ENCODE measurements at regions not wholly inside any gene's neighbourhood (a gene's known extent, or its start where the extent isn't known, plus 50 kb on each side); places are given as distances from the start of the nearest gene placed in this dataset.

DNA sequence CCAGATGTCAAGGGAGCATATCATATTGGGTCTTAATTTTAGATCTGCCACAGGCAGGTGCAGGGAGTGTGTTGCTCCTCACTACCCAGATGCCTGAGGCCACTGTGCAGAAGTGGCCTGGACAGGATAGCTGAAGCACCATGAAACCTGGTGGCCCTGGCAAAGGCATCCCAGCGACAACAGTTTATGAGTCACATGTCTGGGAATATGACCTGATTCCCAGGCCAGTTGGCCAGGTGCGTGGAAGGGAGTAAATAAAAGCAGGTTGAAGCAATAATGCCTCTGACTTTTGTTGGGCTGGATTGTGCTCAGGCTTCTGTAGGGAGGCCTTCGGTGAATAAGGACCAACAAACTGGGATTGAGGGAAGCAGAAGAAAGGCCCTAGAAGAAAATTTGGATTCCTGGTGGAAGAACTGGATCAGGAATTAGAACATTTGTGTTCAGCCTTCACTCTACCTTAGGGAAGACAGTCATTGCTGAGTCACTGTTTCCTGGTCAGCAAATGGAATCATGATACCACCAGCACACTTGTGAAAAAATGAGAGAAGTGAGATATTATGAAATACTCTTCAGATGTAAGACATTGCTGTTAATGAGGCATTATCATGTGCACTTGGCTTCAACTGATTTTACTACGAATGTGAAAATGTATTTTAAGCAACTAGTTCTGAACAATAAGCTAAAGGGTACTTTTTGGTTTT is 78.4 kb upstream of the ZNF516 start:
- DNase-seq (ENCODE audit: low read depth, low spot score): no peak

DNA sequence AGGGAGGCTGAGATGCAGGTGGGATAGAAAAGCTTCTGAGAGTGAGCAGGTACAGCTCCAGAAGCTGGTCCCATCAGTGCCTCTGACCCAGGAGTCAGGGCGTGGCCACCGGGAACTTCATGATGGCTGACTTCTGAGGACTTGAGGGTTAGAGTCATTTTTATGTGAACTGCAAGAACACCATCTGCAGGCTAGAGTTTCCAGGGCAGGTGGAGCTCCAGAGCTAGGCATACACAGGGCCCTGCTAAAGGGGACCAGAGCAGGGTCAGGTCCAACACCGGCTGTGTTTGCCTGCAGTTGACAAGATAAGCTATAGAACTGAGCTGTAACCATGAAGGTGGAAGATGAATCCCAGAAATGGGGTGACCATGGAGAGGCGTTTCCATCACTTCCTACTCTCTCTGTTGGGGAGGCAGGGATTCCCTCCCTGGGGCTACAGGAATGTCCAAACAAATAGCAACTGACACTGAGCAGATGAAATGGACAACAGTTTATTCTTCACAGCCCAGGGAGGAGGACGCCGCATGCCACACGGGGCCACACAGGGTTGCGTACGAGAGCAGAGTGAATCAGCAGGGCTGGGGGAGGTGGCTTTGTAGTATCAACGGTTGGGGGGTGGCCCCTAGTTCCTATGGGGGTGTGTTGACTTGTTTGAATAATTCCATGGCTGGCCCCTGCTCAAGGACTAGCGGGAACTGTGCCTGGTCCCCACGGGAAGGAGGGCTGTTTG is 77.6 kb upstream of the ZNF516 start:
- no peak for DNase-seq (ENCODE audit: low read depth, low spot score)

DNA sequence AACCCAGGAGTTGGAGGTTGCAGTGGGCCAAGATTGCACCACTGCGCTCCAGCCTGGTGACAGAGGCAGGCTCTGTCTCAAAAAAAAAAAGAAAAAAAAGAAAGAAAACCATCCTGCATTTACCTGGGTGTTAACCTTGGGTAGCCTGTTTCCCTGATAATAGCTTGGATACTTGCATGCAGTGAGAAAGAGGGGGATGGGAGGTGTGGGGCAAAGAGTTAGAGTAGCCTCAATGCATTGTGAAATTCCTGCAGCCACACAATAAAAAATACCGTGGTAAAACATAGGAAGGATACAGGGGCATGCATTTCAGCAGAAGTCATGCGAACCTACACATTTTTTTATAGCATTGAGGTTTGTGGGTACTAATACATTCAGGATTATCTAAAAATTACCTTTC is 76.6 kb upstream of the ZNF516 start:
- DNase-seq (ENCODE audit: low read depth, low spot score): no peak

DNA sequence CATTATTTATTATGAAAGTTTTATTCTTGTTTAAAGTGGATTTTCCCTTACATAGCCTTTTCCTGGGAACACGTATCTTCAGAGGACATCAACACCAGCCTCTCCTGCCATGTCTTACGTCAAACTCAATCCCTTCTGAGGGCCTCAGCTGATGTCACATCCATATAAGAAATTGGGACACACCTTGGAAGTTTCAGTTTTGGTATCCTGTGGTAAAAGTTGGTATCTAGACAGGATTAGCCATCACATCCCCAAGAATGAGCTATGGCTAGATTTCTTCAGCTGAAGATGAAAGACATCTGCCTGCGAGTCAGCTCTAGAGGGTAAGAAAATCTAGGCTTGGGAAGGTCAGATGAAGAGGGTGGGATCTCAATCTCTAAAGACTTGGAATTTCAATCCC is 75.8 kb upstream of the ZNF516 start:
- DNase-seq (ENCODE audit: low read depth, low spot score): no peak

DNA sequence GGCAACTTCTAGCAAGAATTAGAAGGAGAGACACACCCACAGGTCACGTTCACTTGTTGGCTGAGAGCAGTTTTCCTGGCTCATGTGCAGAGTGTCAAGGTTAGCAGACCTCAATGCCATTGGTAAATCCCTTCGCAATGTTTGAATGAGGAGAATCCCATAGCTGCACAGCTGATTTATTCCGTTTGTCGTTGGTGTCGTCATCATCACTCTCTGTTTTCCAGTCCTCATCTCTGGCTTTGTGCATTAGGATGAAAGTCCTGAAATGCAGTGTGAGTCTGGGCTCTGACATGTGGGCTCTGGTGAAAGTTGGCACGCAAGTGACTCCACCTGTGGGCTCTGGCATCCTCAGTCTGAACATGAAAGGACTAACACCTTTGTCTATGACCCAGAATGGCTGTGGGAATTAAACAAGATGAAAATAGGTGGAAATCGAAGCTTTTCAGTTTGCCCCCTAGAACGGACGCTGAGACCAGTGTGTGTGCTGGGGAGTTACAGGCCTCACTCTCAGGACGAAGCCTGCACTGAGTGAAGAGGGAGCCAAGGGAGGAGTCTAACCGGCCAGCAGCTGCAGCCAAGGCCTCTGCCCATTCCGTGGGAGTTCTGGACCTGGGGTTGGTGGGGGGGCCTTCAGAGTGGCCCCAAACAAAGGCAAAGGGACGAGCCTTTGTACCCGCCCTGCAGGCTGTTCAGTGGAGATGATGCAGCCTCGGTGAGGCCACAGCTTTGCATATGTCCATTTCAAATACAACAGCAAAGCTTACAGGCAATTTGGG is 74.8 kb upstream of the ZNF516 start:
- no peak for DNase-seq (ENCODE audit: low read depth, low spot score)

DNA sequence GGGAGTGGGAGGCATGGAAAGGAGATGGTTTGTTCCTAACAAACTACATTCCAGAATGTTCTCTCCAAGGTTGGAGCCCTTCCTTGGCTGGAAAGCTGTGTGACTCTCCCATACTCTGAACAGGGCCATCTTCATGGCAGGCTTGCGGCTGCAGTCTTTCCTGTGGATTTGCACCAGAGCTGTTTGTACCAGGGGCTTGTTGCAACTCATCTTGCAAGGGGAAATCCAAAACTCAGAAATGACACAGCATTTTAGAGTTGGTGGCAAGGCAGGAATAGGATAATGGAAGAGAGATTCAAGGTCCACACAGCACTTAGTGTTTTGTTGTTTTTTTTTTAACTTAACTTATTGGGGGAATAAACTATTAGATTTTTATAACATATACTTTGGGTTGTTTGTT is 73.7 kb upstream of the ZNF516 start:
- DNase-seq (ENCODE audit: low read depth, low spot score): no peak

DNA sequence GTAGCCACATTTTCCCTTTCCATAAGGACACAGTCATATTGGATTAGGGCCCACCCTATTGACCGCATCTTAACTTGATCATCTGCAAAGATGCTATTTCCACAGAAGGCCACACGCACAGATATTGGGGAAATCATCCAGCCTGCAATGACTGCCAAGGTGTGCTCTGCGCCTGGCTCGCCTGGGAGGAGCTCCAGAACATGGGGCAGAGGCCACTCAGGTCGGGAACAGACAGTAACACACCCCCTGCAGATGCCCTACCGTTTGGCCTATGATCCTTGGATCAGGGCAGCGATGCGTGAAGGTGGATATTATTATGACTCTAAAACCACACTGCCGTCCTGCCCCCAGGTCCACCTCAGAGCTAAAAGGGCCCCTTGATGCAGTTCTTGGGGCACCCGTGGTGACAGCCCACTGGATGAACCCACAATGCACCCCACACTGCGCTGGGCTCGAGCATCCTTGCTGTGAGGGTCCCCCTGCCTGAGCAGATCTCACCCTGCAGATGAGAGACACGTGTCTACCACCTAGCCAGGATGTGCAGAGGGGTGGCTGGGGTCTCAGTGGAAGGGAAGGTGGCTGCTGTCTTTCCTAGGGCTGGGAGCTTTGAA is 72.9 kb upstream of the ZNF516 start:
- DNase-seq (ENCODE audit: low read depth, low spot score): no peak

DNA sequence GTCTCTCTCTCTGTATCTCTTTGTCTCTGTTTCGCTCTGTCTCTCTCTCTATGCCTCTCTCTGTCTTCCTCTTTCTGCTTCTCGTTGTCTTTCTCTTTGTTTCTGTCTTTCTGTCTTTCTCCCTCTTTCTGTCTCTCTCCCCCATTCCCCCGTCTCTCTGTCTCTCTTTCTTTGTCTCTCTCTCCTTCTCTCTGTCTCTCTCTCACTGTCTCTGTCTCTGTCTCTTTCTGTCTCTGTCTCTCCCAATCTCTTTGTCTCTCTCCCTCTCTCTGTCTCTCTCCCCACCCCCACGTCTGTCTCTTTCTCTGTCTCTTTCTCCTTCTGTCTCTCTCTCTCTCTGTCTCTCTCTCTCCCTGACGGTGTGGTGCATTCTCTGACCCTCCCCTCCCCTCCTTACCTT is 71.9 kb upstream of the ZNF516 start:
- no peak for DNase-seq (ENCODE audit: low read depth, low spot score)

DNA sequence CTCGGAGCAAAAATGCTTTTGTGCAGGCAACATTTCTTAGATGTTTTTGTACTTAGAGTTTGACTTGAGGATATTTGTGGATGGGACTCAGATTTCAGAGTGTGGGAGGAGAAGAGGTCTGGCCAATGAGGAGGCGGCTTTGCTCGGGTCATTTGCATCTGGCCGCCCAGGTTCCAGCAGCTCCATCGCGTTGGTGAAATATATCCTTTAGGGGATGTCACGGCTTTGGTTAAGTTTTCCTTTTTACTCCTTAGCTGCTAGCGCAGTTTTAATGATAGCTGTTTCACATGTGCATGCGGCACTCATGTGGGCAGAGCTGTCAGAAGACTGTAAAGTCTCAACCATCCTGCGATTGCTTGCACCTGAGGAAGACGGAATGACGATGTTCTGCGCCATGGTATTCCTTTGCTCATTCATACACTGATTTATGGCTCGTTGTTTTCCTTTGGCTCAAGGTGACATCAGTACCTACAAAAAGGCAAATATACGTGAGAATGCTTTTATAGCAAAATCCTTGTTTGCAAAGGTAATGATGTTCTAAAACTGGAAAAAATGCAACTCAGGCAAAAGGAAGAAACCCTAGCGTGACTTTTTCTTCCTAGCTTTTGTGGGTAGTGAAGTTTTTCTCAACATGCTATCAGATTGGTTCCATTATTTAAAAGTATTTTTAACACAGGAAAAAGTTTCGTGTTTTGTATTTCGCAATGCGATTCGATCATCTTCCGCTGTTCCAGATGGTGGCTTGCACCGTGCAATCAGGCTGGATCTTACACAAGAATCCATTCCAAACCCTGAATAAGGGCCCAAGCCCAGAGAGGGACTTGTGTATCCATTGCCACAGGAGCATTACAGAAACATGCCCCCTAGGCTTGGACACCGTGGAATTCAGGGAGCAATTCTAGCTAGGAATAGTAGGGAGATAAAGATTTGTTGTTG is 70.5 kb upstream of the ZNF516 start:
- DNase-seq (ENCODE audit: low read depth, low spot score): peak; percentile 37

DNA sequence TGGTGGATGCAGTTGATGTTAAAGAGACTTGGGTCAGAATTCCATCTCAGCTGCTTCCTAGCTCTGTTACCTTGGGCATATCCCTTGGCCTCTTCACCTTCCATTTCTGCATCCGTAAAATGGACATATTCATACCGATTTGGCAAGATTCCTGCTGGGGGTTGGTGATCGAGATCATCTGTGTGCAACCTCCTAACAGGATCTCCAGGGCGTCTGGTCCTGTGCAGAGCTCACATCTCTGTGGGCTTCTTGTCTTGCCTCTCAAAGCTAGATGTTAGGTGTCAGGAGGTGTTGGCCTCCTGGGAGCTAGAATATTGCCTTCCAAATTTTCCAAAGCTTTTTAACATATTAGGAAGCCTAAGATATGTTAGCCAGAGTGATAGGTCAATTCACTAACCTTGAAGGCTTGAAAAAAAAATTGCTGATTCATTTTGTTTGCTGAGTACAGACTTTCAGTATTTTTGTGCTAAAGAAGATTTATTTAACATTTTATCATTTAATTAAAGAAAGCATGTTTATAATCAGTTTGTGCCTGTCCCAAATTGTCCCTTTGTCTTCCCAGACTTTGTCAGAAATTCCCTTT is 69.7 kb upstream of the ZNF516 start:
- DNase-seq (ENCODE audit: low read depth, low spot score): no peak

DNA sequence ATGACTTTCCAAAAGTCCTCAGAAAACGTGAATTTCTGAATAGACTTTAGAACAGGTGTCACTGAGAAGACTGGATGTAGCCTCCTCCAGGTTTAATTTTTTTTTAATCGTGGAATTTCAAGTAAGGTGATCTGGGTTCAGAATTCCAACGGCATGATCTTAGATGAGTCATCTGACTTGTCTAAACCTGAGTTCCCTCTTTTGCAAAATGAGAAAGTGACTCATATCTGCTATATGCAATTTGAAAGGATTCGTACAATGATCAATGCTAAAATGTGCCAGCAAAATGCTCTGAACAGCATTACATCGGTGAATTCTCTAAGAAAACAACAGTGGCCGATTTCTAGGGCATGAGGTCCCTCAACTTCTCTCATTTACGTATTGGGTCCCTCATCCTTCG is 69.1 kb upstream of the ZNF516 start:
- no peak for DNase-seq (ENCODE audit: low read depth, low spot score)

DNA sequence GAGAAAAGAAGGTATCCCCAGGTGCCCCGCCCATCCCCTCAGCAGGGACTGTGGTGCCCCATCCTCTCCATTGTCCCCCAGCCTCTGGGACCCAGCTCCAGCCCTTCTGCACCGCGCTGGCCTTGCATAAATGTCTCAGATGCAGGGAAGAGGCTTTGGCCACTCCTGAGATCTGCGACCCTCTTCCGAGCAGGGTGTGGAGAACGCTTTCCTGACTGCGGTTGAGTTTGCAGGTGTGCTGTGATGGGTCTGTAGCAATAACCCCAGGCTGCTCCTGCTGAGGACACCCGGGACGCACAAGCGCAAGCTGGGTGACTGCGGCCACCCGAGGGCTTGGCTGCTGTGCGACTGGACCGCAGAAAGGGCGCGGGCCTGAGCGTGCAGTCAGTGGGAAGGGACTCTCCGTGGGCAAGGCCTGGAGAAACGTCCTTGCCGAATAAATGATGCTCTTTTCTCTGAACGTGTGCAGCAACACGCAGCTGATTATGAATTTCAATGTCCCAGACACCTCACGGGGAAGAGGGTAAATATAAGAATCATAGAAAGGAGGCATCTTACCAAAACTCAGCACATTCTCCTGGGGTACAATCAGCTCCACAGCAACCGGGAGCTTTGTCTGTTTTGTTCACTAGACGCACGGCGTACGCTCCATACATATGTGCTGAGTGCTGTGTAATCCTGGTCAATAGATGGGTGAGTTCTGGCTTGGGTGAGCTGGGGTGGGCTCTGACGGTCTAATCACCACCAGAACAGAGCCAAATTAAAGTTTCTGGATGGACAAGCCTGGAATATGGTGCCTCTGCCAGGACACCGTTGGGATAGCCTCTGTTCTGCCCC is 67.5 kb upstream of the ZNF516 start:
- DNase-seq (ENCODE audit: low read depth, low spot score): no peak

DNA sequence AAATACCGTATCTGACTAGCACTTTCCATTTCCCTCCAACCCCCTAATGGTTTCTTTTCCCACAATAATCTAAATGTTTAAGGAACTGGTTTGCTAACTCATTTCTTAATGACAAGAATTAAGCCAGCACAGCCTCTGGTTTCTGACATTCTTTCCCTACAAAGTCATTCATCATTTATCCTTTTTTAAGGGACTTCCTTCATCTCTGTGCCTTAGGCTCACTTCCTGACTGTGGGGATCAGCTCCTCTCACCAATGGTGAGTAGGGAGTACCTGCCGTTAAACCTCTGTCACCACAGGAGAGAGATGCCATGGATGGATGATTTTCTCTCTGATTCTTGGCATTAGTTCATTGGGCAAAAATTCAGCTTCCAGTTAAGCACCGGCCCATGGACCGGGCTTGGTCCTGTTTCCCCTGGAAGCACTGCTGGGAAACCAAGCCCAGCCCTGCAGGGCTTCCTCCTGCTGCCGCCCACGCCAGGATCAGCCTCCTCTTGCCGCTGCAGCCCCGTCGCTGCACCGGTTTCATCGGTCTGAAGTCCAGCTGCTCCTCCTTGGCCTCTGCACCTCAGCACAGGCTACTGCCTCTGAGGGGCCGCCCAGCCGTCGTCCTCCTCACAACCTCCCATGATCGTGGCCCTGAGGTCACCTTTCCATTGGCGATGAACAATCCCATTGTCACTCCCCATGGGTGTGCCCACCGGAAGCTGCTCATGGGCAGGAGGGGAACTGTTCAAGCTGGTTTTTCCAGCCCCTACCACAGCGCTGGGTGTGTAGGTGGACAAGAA is 64.0 kb upstream of the ZNF516 start:
- no peak for DNase-seq (ENCODE audit: low read depth, low spot score)

DNA sequence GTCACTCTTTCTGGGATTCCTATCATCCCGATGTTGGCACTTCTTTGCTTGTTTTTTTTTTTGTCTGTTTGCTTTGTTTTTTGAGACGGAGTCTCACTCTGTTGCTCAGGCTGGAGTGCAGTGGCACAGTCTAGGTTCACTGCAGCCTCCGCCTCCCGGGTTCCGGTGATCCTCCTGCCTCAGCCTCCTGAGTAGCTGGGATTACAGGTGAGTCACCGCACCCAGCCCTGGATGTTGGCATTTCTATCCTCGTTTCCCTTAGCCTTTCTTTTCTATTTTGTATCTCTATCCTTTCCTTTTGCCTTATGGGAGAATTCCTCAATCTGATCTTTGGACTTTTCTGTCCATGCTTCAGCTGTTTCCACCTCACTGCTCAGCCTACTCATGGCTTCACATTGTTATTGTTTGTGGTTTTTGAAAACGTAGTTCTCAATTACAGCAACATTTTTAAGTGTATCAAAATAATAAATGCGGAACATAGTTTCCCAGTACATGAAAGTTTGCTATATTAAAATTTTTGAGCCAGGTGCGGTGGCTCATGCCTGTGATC is 62.1 kb upstream of the ZNF516 start:
- no peak for DNase-seq (ENCODE audit: low read depth, low spot score)

DNA sequence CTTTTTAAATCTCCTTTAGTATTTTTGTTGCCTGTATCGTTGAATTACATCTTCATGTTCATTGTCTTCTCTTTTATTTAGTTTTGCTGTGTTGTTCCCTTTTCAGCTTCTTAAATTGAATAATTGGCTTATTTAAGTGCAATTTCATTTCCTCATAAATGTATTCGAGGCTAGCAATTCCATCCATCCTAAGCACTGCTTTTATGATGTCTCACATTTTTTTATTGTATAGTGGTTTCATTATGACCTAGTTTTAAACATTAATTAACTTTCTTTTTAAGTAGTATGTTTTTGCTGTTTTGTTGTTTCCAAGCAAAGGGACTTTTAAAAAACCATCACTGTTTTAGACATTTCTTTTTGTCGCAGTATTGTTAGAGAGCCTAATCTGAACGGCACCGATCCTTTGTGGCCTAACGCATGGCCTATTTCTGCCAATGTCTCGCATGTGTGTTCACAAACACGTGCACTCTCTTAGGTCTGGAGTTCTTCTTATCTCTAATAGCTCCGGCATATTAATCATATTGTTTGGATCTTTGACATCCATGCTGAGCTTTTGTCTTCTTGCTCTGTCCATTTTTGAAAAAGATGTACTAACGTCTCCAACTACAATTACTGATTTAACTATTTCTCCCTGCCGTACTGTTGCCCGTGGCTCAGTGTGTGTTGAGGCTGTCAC is 59.6 kb upstream of the ZNF516 start:
- DNase-seq (ENCODE audit: low read depth, low spot score): no peak

DNA sequence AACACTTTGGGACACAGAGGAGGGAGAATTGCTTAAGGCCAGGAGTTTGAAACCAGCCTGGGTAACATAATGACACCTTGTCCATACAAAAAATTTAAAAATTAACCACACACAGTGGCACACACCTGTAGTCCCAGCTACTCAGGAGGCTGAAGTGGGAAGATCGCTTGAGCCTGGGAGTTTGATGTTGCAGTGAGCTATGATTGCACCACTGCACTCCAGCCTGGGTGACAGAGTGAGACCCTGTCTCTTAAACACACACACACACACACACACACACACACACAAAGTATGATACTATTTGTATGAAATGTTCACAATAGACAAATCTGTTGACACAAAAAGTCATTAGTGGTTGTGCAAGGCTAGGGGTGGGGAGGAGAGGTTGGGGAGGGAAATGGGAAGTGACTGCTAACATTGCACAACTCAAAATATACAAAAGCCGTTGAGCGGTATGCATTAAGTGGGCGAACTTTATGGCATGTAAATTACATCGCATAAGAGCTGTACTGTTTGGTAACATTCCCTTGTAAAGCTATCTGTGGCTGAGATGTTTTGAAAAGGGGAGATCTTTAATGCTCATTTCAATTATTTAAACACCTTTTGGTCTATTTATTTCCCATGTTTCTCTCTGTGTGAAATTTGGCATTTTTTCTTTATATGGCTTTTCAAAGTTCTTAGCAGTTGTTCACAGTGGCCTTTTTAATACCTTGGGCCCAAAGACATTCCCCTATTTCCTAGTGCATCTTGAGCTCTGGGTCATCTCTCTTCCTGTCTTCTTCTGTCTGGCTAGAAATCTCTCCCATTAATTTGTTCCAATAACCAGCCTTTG is 58.9 kb upstream of the ZNF516 start:
- no peak for DNase-seq (ENCODE audit: low read depth, low spot score)

DNA sequence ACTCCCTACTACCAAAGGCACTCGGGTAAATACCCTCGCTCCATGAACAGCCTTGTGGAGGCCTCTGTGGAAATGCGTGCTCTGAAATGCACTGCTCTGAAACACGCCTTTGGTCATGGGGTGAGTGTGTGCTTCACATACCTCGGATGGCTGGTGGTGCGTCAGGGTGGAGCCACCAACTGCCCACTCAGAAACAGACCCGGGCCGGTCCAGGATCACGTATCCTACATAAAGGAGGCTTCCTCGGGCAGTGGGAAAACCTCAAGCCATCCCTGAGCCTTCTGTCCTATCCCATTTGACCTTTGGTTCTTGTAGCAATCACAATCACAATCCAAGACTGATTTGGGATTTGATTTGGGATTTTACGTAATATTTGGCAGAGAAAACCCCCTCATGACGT is 53.5 kb upstream of the ZNF516 start:
- no peak for DNase-seq (ENCODE audit: low read depth, low spot score)
